PFSK-1 (cell line): ENCODE measurements at regions not wholly inside any gene's neighbourhood (a gene's known extent, or its start where the extent isn't known, plus 50 kb on each side); places are given as distances from the start of the nearest gene placed in this dataset.

Experiments
- FOXP2 ChIP-seq: optimal IDR thresholded peaks from 2 replicates; pipeline ENCODE3; 2011; ENCODE audit warnings: borderline replicate concordance, control low read depth, inconsistent platforms; ENCODE audit not compliant: insufficient read depth; ENCODE audit errors: extremely low read length, extremely low read depth
- POLR2AphosphoS5 ChIP-seq: IDR thresholded peaks from 2 replicates; pipeline ENCODE4 v1.6.1; 2012; ENCODE audit warnings: low read depth, mild to moderate bottlenecking, control low read depth, low read length, moderate library complexity
- REST ChIP-seq, 2 experiments: IDR thresholded peaks; 2 replicates each; pipeline versions ENCODE4 v1.6.1 to v1.8.0; 2011 to 2012; ENCODE audit warnings: low read depth in 2 of 2, low read length in 2 of 2, control low read depth in 1 of 2, inconsistent platforms in 1 of 2, mild to moderate bottlenecking in 1 of 2, moderate library complexity in 1 of 2; ENCODE audit not compliant: insufficient read depth in 1 of 2
- SIN3A ChIP-seq: IDR thresholded peaks from 2 replicates; pipeline ENCODE4 v1.6.1; 2012; ENCODE audit warnings: mild to moderate bottlenecking, low read length, moderate library complexity, borderline replicate concordance; ENCODE audit not compliant: insufficient read depth
- TAF1 ChIP-seq: IDR thresholded peaks from 2 replicates; pipeline ENCODE4 v1.6.1; 2012; ENCODE audit warnings: low read length, control low read depth, borderline replicate concordance; ENCODE audit not compliant: insufficient read depth

GRCh38 chr10:106511917-106512316, 652.6 kb downstream of the SORCS1 start:
- TF ChIP-seq FOXP2 (no peak), SIN3A (no peak), TAF1 (no peak), REST (IDR thresholded peaks at IDR 0.05; ENCODE audit: insufficient read depth in 1 of 2, low read depth in 2 of 2, low read length in 2 of 2) (no peak), POLR2AphosphoS5 (no peak)

- TF ChIP-seq POLR2AphosphoS5 (no peak), REST (IDR thresholded peaks at IDR 0.05; ENCODE audit: insufficient read depth in 1 of 2, low read depth in 2 of 2, low read length in 2 of 2) (no peak), FOXP2 (no peak), TAF1 (no peak), SIN3A (no peak)
Observed at GRCh38 chr10:106508950-106509349, 655.6 kb downstream of the SORCS1 start.

GRCh38 chr10:106506526-106507283, 657.8 kb downstream of the SORCS1 start:
- TF ChIP-seq TAF1 (no peak), FOXP2 (no peak), POLR2AphosphoS5 (no peak), REST (IDR thresholded peaks at IDR 0.05; ENCODE audit: insufficient read depth in 1 of 2, low read depth in 2 of 2, low read length in 2 of 2) (no peak), SIN3A (no peak)

- no peak for TF ChIP-seq SIN3A
- TF ChIP-seq TAF1 = no peak
- TF ChIP-seq FOXP2 = no peak
- TF ChIP-seq REST (IDR thresholded peaks at IDR 0.05; ENCODE audit: insufficient read depth in 1 of 2, low read depth in 2 of 2, low read length in 2 of 2) = no peak
- no peak for TF ChIP-seq POLR2AphosphoS5
Observed at GRCh38 chr10:106504536-106504935, 660.0 kb downstream of the SORCS1 start.
